ENCODE measurements at regions not wholly inside any gene's neighbourhood (a gene's known extent, or its start where the extent isn't known, plus 50 kb on each side); places are given as distances from the start of the nearest gene placed in this dataset.
"Not testable (repeated sequence)": the region's sequence is repeated elsewhere in the genome, so short reads cannot be mapped to it uniquely, and the experiment has no call there.

DNA sequence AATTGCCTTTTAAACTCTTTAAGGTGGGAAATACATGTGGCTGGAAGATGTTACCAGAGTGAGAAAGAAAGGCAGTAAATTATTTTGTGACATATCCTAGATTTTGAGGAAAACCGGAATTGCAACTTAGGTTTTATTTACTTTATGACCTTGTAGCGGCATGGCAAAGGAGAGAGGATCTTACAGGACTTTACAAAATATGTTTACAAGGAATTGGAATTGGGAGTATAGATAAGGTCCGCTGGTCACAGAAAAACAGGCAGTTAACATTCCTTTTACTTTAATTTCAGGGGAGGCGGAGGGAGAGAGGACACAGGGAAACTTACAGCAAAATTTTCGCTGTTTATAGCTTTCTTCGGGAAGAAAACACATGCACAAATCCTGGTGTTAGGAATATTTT lies 784.2 kb upstream of the AGA start:
- TF ChIP-seq, protein P1, sequence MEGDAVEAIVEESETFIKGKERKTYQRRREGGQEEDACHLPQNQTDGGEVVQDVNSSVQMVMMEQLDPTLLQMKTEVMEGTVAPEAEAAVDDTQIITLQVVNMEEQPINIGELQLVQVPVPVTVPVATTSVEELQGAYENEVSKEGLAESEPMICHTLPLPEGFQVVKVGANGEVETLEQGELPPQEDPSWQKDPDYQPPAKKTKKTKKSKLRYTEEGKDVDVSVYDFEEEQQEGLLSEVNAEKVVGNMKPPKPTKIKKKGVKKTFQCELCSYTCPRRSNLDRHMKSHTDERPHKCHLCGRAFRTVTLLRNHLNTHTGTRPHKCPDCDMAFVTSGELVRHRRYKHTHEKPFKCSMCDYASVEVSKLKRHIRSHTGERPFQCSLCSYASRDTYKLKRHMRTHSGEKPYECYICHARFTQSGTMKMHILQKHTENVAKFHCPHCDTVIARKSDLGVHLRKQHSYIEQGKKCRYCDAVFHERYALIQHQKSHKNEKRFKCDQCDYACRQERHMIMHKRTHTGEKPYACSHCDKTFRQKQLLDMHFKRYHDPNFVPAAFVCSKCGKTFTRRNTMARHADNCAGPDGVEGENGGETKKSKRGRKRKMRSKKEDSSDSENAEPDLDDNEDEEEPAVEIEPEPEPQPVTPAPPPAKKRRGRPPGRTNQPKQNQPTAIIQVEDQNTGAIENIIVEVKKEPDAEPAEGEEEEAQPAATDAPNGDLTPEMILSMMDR (IDR thresholded peaks at IDR 0.05; ENCODE audit: insufficient read depth, low read depth, low read length): not testable (repeated sequence)
- TF ChIP-seq EZH2 (IDR thresholded peaks at IDR 0.05; ENCODE audit: insufficient read depth, low read length): not testable (repeated sequence)
